SK-N-SH (cell line): ENCODE measurements at regions not wholly inside any gene's neighbourhood (a gene's known extent, or its start where the extent isn't known, plus 50 kb on each side); places are given as distances from the start of the nearest gene placed in this dataset.

Experiments used
- CTCF ChIA-PET: fragments of 300-600, 350-600 bp; formaldehyde crosslinking; extraction: SDS; loops from one replicate; lab custom pipeline; 2021; lab: Yijun Ruan, JAX
- POLR2A ChIA-PET: fragments of 350-600 bp; sonication (Branson Sonifier 250); formaldehyde crosslinking; extraction: SDS; loops from one replicate; lab custom pipeline; 2020; ENCODE audit warnings: antibody characterized with exemption, inconsistent platforms; lab: Yijun Ruan, JAX
- DNase-seq: peaks from one replicate; pipeline ENCODE4 v3.0.0; 2012
- H2AFZ ChIP-seq: fragments of 200-600 bp; sonication (generic); 2 replicates; pipeline ENCODE4 v1.8.1; 2016; ENCODE audit warnings: antibody characterized with exemption, mild to moderate bottlenecking, low read depth
- H3F3A ChIP-seq: fragments of 200-600 bp; sonication (generic); replicated peaks from 2 replicates; pipeline ENCODE3; 2016; ENCODE audit warnings: antibody characterized with exemption, mild to moderate bottlenecking; ENCODE audit not compliant: insufficient read depth
- H3K27ac ChIP-seq, 2 experiments: fragments of 200-500 bp in 1 of 2; fragments of 200-600 bp in 1 of 2; sonication (Bioruptor generic) in 1 of 2; sonication (generic), shearing (Covaris generic) in 1 of 2; 2 replicates each; pipeline versions ENCODE4 v1.5.1 to v1.6.1; 2014 to 2016; ENCODE audit warnings: low read depth in 2 of 2, inconsistent platforms in 1 of 2, low read length in 1 of 2, mild to moderate bottlenecking in 1 of 2, mixed read lengths in 1 of 2
- H3K27me3 ChIP-seq: fragments of 200-600 bp; sonication (generic), shearing (Covaris generic); 2 replicates; pipeline ENCODE4 v1.6.1; 2016; ENCODE audit warnings: mixed run types; ENCODE audit not compliant: insufficient read depth
- H3K36me3 ChIP-seq, 2 experiments: fragments of 200-500 bp in 1 of 2; fragments of 200-600 bp in 1 of 2; sonication (Bioruptor generic) in 1 of 2; sonication (generic) in 1 of 2; replicated peaks in 1 of 2; 2 replicates each; pipeline versions ENCODE3 to v1.5.1; 2014 to 2016; ENCODE audit warnings: low read length in 1 of 2, mild to moderate bottlenecking in 1 of 2; ENCODE audit not compliant: insufficient read depth in 2 of 2, control insufficient read depth in 1 of 2
- H3K4me1 ChIP-seq, 2 experiments: fragments of 200-500 bp in 1 of 2; fragments of 200-600 bp in 1 of 2; sonication (Bioruptor generic) in 1 of 2; sonication (generic), shearing (Covaris generic) in 1 of 2; 2 replicates each; pipeline versions ENCODE4 v1.5.1 to v1.6.1; 2014 to 2016; ENCODE audit warnings: low read depth in 1 of 2, low read length in 1 of 2, mixed run types in 1 of 2; ENCODE audit not compliant: insufficient read depth in 2 of 2, control insufficient read depth in 1 of 2
- H3K4me2 ChIP-seq: fragments of 200-600 bp; sonication (generic), shearing (Covaris generic); 2 replicates; pipeline ENCODE4 v1.6.1; 2017; ENCODE audit warnings: mixed run types
- H3K4me3 ChIP-seq, 2 experiments: fragments of 200-500 bp in 1 of 2; fragments of 200-600 bp in 1 of 2; sonication (Bioruptor generic) in 1 of 2; sonication (generic), shearing (Covaris generic) in 1 of 2; 2 replicates each; pipeline versions ENCODE4 v1.5.1 to v1.8.1; 2014 to 2016; ENCODE audit warnings: low read depth in 2 of 2, inconsistent platforms in 1 of 2, low read length in 1 of 2, mild to moderate bottlenecking in 1 of 2, mixed read lengths in 1 of 2, moderate library complexity in 1 of 2
- H3K79me2 ChIP-seq: fragments of 200-600 bp; sonication (generic); 2 replicates; pipeline ENCODE4 v1.8.1; 2017; ENCODE audit warnings: mild to moderate bottlenecking; ENCODE audit not compliant: insufficient read depth
- H3K9ac ChIP-seq: fragments of 200-600 bp; sonication (generic); 2 replicates; pipeline ENCODE4 v1.6.1; 2017; ENCODE audit warnings: mixed run types
- H3K9me2 ChIP-seq: fragments of 200-600 bp; sonication (generic); 2 replicates; pipeline ENCODE4 v1.6.1; 2017; ENCODE audit warnings: mixed run types
- H3K9me3 ChIP-seq: fragments of 200-600 bp; sonication (generic); 2 replicates; pipeline ENCODE4 v1.6.1; 2017; ENCODE audit warnings: mixed run types, mild to moderate bottlenecking, moderate library complexity
- H4K20me1 ChIP-seq: fragments of 200-600 bp; sonication (generic); 2 replicates; pipeline ENCODE4 v1.6.1; 2017; ENCODE audit warnings: mild to moderate bottlenecking, mixed run types; ENCODE audit not compliant: insufficient read depth
- CHD2 ChIP-seq: fragments of 150-350 bp; IDR thresholded peaks from 2 replicates; pipeline ENCODE4 v1.6.1; 2018; ENCODE audit warnings: low read length; ENCODE audit not compliant: partially characterized antibody
- EZH2phosphoT487 ChIP-seq: fragments of 200-600 bp; sonication (generic); IDR thresholded peaks from 2 replicates; pipeline ENCODE4 v1.6.1; 2017; ENCODE audit warnings: low read depth, mixed run types, mild to moderate bottlenecking, antibody characterized with exemption, moderate library complexity, borderline replicate concordance
- FOSL2 ChIP-seq: IDR thresholded peaks from 2 replicates; pipeline ENCODE4 v1.4.0; 2012; ENCODE audit warnings: low read depth, mild to moderate bottlenecking, moderate library complexity, borderline replicate concordance
- MEF2A ChIP-seq: IDR thresholded peaks from 2 replicates; pipeline ENCODE4 v1.4.0; 2012; ENCODE audit warnings: low read depth, borderline replicate concordance
- MXI1 ChIP-seq: IDR thresholded peaks from 2 replicates; pipeline ENCODE4 v1.6.1; 2012; ENCODE audit warnings: mild to moderate bottlenecking, low read depth, low read length, improper control_type of control experiment
- NFIC ChIP-seq: IDR thresholded peaks from 2 replicates; pipeline ENCODE4 v1.4.0; 2012; ENCODE audit warnings: borderline replicate concordance
- PBX3 ChIP-seq: IDR thresholded peaks from 2 replicates; pipeline ENCODE4; 2012
- POLR2AphosphoS5 ChIP-seq: IDR thresholded peaks from 2 replicates; pipeline ENCODE4 v1.6.1; 2012; ENCODE audit warnings: low read depth, low read length
- RCOR1 ChIP-seq: fragments of 150-350 bp; IDR thresholded peaks from 2 replicates; pipeline ENCODE4 v1.6.1; 2017; ENCODE audit warnings: antibody characterized with exemption, low read length
- RFX5 ChIP-seq: IDR thresholded peaks from 2 replicates; pipeline ENCODE4 v1.6.1; 2012; ENCODE audit warnings: mild to moderate bottlenecking, improper control_type of control experiment, low read length
- SIN3A ChIP-seq: IDR thresholded peaks from 2 replicates; pipeline ENCODE4 v1.6.1; 2012; ENCODE audit warnings: low read depth, mild to moderate bottlenecking, low read length, moderate library complexity, borderline replicate concordance
- TAF1 ChIP-seq: IDR thresholded peaks from 2 replicates; pipeline ENCODE4 v1.6.1; 2012; ENCODE audit warnings: low read depth, mild to moderate bottlenecking, low read length, moderate library complexity, borderline replicate concordance
- TCF12 ChIP-seq: IDR thresholded peaks from 2 replicates; pipeline ENCODE4 v1.4.0; 2012
- WGBS: methylation state at CpG from one replicate; pipeline ENCODE4 v1.1.6; 2017; ENCODE audit warnings: low lambda C conversion rate; 5-methylcytosine and 5-hydroxymethylcytosine counted together
- TF ChIP-seq, protein P1 (sequence below): IDR thresholded peaks from 2 replicates; pipeline ENCODE4 v1.6.1; 2012; ENCODE audit warnings: mild to moderate bottlenecking, low read depth, low read length, moderate library complexity
- TF ChIP-seq, protein P2 (sequence below): fragments of 150-350 bp; IDR thresholded peaks from 2 replicates; pipeline ENCODE4 v1.6.1; 2016; ENCODE audit warnings: mild to moderate bottlenecking, low read depth, low read length
- TF ChIP-seq, protein P3 (sequence below): fragments of 150-350 bp; IDR thresholded peaks from 2 replicates; pipeline ENCODE4 v1.6.1; 2017; ENCODE audit warnings: antibody characterized with exemption, low read length, low read depth, borderline replicate concordance

DNA sequence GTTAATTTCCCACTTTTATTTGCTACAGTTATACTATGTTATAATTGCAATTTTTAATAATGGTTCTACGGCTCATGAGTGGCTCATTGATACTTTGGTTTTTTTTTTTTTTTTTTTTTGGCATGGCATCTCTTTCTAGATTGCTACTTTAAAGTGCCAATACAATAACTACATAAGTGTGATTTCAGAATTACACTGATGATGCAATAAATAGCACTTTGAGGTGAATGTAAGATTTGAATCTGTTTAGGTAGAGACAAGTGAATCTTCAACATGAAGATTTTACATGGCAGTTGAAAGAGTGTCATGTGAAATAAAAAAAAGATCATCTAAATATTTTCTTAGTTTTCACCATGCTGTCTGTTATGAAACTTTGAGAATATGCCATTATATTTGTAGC is 75.7 kb downstream of the KBTBD8 start (continued):
- TF ChIP-seq, protein P1, sequence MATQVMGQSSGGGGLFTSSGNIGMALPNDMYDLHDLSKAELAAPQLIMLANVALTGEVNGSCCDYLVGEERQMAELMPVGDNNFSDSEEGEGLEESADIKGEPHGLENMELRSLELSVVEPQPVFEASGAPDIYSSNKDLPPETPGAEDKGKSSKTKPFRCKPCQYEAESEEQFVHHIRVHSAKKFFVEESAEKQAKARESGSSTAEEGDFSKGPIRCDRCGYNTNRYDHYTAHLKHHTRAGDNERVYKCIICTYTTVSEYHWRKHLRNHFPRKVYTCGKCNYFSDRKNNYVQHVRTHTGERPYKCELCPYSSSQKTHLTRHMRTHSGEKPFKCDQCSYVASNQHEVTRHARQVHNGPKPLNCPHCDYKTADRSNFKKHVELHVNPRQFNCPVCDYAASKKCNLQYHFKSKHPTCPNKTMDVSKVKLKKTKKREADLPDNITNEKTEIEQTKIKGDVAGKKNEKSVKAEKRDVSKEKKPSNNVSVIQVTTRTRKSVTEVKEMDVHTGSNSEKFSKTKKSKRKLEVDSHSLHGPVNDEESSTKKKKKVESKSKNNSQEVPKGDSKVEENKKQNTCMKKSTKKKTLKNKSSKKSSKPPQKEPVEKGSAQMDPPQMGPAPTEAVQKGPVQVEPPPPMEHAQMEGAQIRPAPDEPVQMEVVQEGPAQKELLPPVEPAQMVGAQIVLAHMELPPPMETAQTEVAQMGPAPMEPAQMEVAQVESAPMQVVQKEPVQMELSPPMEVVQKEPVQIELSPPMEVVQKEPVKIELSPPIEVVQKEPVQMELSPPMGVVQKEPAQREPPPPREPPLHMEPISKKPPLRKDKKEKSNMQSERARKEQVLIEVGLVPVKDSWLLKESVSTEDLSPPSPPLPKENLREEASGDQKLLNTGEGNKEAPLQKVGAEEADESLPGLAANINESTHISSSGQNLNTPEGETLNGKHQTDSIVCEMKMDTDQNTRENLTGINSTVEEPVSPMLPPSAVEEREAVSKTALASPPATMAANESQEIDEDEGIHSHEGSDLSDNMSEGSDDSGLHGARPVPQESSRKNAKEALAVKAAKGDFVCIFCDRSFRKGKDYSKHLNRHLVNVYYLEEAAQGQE: no peak
- TF ChIP-seq RCOR1 (no peak), NFIC (no peak)
- TF ChIP-seq, all 33 proteins: peak for 0

DNA sequence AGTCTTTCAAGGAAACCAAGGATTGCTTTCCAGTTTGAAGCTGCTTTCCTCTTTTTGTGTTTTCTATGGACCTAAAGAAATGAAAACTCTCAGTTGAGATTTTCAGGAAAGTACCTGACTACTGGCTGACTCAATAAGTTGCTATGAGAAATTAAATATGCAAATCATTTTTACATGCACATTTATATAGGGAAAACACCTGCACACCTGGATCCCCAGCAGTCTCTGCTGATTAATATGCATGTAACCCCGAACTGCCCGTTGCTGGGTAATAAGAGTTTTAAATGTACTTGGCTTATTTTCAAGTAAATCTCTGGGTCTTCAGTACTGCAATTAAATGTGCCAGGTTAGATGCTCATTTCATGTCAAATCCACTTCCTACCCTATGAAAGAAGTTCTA is 77.2 kb downstream of the KBTBD8 start:
- no peak overlapping the region for H3K27ac ChIP-seq
- H3K79me2 ChIP-seq: no peaks in the 10 kb centered on the region
- no peaks in the 10 kb centered on the region for H3F3A ChIP-seq
- H3K4me2 ChIP-seq: no peak overlapping the region
- no peak overlapping the region for H3K4me3 ChIP-seq
- ChIA-PET CTCF (no interaction called here), POLR2A (no interaction called here)
- WGBS: 21% methylated on average over 2 of the region's 2 CpGs
- no peaks in the 10 kb centered on the region for H3K4me1 ChIP-seq
- H3K9me2 ChIP-seq: no peaks in the 10 kb centered on the region
- no peaks in the 10 kb centered on the region for H3K9me3 ChIP-seq
- no peaks in the 10 kb centered on the region for H3K27me3 ChIP-seq
- no peak for DNase-seq
- TF ChIP-seq, protein P1: no peak
- TF ChIP-seq POLR2AphosphoS5: no peak
- no peak for TF ChIP-seq CHD2
- TF ChIP-seq, protein P2, sequence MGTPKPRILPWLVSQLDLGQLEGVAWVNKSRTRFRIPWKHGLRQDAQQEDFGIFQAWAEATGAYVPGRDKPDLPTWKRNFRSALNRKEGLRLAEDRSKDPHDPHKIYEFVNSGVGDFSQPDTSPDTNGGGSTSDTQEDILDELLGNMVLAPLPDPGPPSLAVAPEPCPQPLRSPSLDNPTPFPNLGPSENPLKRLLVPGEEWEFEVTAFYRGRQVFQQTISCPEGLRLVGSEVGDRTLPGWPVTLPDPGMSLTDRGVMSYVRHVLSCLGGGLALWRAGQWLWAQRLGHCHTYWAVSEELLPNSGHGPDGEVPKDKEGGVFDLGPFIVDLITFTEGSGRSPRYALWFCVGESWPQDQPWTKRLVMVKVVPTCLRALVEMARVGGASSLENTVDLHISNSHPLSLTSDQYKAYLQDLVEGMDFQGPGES: no peak
- no peak for TF ChIP-seq TAF1
- no peak for TF ChIP-seq EZH2phosphoT487
- TF ChIP-seq PBX3: no peak
- TF ChIP-seq FOSL2: no peak
- TF ChIP-seq TCF12: no peak
- no peak for TF ChIP-seq MXI1
- TF ChIP-seq RFX5: no peak
- TF ChIP-seq, protein P3, sequence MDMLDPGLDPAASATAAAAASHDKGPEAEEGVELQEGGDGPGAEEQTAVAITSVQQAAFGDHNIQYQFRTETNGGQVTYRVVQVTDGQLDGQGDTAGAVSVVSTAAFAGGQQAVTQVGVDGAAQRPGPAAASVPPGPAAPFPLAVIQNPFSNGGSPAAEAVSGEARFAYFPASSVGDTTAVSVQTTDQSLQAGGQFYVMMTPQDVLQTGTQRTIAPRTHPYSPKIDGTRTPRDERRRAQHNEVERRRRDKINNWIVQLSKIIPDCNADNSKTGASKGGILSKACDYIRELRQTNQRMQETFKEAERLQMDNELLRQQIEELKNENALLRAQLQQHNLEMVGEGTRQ: no peak
- TF ChIP-seq SIN3A: no peak
- TF ChIP-seq MEF2A: no peak
- no peak overlapping the region for H3K9ac ChIP-seq
- H4K20me1 ChIP-seq: no peaks in the 10 kb centered on the region
- H2AFZ ChIP-seq: no peak overlapping the region
- H3K36me3 ChIP-seq: no peaks in the 10 kb centered on the region
